ENCODE measurements at regions not wholly inside any gene's neighbourhood (a gene's known extent, or its start where the extent isn't known, plus 50 kb on each side); places are given as distances from the start of the nearest gene placed in this dataset.

DNA sequence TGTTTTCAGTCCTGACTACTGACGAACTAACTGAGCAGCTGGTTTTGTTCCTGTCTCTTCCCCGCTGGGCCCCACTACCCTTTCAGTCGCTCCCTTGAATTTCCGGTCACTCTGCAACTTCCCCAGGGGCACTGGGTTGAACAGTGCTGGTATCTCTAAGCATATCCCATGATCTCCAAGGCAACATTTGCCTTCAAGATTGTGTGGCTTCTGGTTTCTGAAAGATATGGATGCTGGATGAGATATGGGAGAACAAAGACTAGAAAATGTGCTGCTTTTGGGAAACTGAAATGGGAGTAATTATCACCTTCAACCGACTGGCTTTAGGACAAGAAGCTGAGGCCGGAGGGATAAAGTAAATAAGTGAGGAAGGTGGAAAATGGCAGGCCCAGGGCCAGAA is 258.2 kb upstream of the PIK3R1 start:
- TF ChIP-seq, protein P1, sequence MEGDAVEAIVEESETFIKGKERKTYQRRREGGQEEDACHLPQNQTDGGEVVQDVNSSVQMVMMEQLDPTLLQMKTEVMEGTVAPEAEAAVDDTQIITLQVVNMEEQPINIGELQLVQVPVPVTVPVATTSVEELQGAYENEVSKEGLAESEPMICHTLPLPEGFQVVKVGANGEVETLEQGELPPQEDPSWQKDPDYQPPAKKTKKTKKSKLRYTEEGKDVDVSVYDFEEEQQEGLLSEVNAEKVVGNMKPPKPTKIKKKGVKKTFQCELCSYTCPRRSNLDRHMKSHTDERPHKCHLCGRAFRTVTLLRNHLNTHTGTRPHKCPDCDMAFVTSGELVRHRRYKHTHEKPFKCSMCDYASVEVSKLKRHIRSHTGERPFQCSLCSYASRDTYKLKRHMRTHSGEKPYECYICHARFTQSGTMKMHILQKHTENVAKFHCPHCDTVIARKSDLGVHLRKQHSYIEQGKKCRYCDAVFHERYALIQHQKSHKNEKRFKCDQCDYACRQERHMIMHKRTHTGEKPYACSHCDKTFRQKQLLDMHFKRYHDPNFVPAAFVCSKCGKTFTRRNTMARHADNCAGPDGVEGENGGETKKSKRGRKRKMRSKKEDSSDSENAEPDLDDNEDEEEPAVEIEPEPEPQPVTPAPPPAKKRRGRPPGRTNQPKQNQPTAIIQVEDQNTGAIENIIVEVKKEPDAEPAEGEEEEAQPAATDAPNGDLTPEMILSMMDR (IDR thresholded peaks at IDR 0.05; ENCODE audit: low read depth, low read length, poor library complexity, severe bottlenecking): no peak
- no peak for TF ChIP-seq EZH2phosphoT487 (IDR thresholded peaks at IDR 0.05; ENCODE audit: borderline replicate concordance, low read length)

Measured in DOHH2 (cell line).